H1 (cell line): ENCODE measurements at regions not wholly inside any gene's neighbourhood (a gene's known extent, or its start where the extent isn't known, plus 50 kb on each side); places are given as distances from the start of the nearest gene placed in this dataset.

ENCODE experiments used
- CTCF ChIA-PET: fragments of 300-600 bp; sonication (Branson Sonifier 250); formaldehyde crosslinking; loops from one replicate; lab custom pipeline; 2021; ENCODE audit not compliant: partially characterized antibody; lab: Charles Lee
- POLR2A ChIA-PET: fragments of 300-600 bp; sonication (Branson Sonifier 250); formaldehyde crosslinking; loops from one replicate; lab custom pipeline; 2021; ENCODE audit warnings: inconsistent platforms; ENCODE audit not compliant: partially characterized antibody; lab: Charles Lee
- DNase-seq, 2 experiments: peaks; one replicate each; pipeline versions ENCODE4 v3.0.0 to v3.0.0-alpha.2; 2010 to 2022; ENCODE audit warnings: low spot score in 2 of 2, low read depth in 1 of 2, mixed read lengths in 1 of 2
- FAIRE-seq: peaks from 2 replicates; lab custom pipeline; 2011; peaks lifted over from hg19 to GRCh38; lab: Jason Lieb, UNC
- H2AFZ ChIP-seq: 2 replicates; pipeline ENCODE4 v1.8.1; 2012; ENCODE audit warnings: low read length, inconsistent platforms
- H2AK5ac ChIP-seq: 2 replicates; pipeline ENCODE4 v1.6.1; 2013; ENCODE audit warnings: low read depth, low read length
- H2BK120ac ChIP-seq: replicated peaks from 2 replicates; pipeline ENCODE3; 2013; ENCODE audit warnings: low read depth, low read length, inconsistent platforms
- H2BK12ac ChIP-seq: 2 replicates; pipeline ENCODE4 v1.6.1; 2013; ENCODE audit warnings: low read depth, low read length
- H2BK15ac ChIP-seq: 2 replicates; pipeline ENCODE4 v1.6.1; 2013; ENCODE audit warnings: low read length
- H2BK20ac ChIP-seq: 2 replicates; pipeline ENCODE4 v1.6.1; 2013; ENCODE audit warnings: low read length
- H2BK5ac ChIP-seq: 2 replicates; pipeline ENCODE4 v1.6.1; 2013; ENCODE audit warnings: low read depth, low read length
- H3K14ac ChIP-seq: 2 replicates; pipeline ENCODE4 v1.6.1; 2013; ENCODE audit warnings: inconsistent platforms; ENCODE audit not compliant: insufficient read length
- H3K18ac ChIP-seq: 2 replicates; pipeline ENCODE4 v1.6.1; 2013; ENCODE audit warnings: low read length; ENCODE audit errors: extremely low read depth
- H3K23ac ChIP-seq: 2 replicates; pipeline ENCODE4 v1.6.1; 2013; ENCODE audit warnings: inconsistent platforms; ENCODE audit not compliant: insufficient read length
- H3K23me2 ChIP-seq: 2 replicates; pipeline ENCODE4 v1.6.1; 2013; ENCODE audit warnings: low read depth, low read length
- H3K27ac ChIP-seq: 2 replicates; pipeline ENCODE4 v1.6.1; 2011; ENCODE audit warnings: low read depth, low read length, inconsistent platforms
- H3K27me3 ChIP-seq, 4 experiments: replicated peaks in 1 of 4; 1 replicate in 1 of 4; 2 replicates in 3 of 4; pipeline versions ENCODE4 v1.6.1 to v1.8.1; 2011 to 2013; ENCODE audit warnings: low read length in 3 of 4, mild to moderate bottlenecking in 3 of 4, inconsistent platforms in 2 of 4, mixed read lengths in 2 of 4, moderate library complexity in 1 of 4; ENCODE audit not compliant: control insufficient read depth in 3 of 4, insufficient read depth in 3 of 4; ENCODE audit errors: extremely low read depth in 1 of 4
- H3K36me3 ChIP-seq, 4 experiments: 2 replicates each; pipeline versions ENCODE4 v1.6.1 to v1.8.1; 2011 to 2013; ENCODE audit warnings: mild to moderate bottlenecking in 4 of 4, low read length in 3 of 4, moderate library complexity in 2 of 4, control low read depth in 1 of 4, inconsistent platforms in 1 of 4; ENCODE audit not compliant: insufficient read depth in 4 of 4, control insufficient read depth in 2 of 4
- H3K4ac ChIP-seq: replicated peaks from 2 replicates; pipeline ENCODE3; 2013; ENCODE audit warnings: low read length, low read depth, mixed read lengths, inconsistent platforms; ENCODE audit not compliant: insufficient read length
- H3K4me1 ChIP-seq, 4 experiments: replicated peaks in 1 of 4; 1 replicate in 1 of 4; 2 replicates in 3 of 4; pipeline versions ENCODE4 v1.6.1 to v1.8.1; 2011 to 2013; ENCODE audit warnings: low read length in 3 of 4, inconsistent platforms in 2 of 4, mixed read lengths in 1 of 4; ENCODE audit not compliant: insufficient read depth in 4 of 4, control insufficient read depth in 3 of 4
- H3K4me2 ChIP-seq, 2 experiments: 2 replicates each; pipeline versions ENCODE4 v1.6.1 to v1.8.1; 2011 to 2013; ENCODE audit warnings: low read depth in 2 of 2, low read length in 2 of 2, control low read depth in 1 of 2, inconsistent platforms in 1 of 2, mild to moderate bottlenecking in 1 of 2; ENCODE audit not compliant: insufficient read depth in 1 of 2
- H3K4me3 ChIP-seq, 4 experiments: fragments of 200-600, 300-600 bp in 1 of 4; sonication (generic), shearing (Covaris generic), sonication (Bioruptor Twin) in 1 of 4; 2 replicates each; pipeline versions ENCODE4 v1.5.1 to v1.8.1; 2011 to 2016; ENCODE audit warnings: low read length in 4 of 4, low read depth in 3 of 4, control low read depth in 2 of 4, inconsistent platforms in 2 of 4, mild to moderate bottlenecking in 2 of 4, mixed read lengths in 1 of 4, moderate library complexity in 1 of 4; ENCODE audit not compliant: insufficient read depth in 2 of 4; ENCODE audit errors: extremely low read depth in 1 of 4
- H3K56ac ChIP-seq: replicated peaks from 2 replicates; pipeline ENCODE3; 2013; ENCODE audit warnings: low read depth, mild to moderate bottlenecking, mixed read lengths, low read length, inconsistent platforms; ENCODE audit not compliant: insufficient read length
- H3K79me1 ChIP-seq: 2 replicates; pipeline ENCODE4 v1.6.1; 2013; ENCODE audit warnings: low read depth, low read length, control low read depth
- H3K79me2 ChIP-seq, 2 experiments: 2 replicates each; pipeline versions ENCODE4 v1.6.1 to v1.8.1; 2012 to 2013; ENCODE audit warnings: low read length in 2 of 2, mild to moderate bottlenecking in 2 of 2, inconsistent platforms in 1 of 2; ENCODE audit not compliant: insufficient read depth in 2 of 2, control insufficient read depth in 1 of 2
- H3K9ac ChIP-seq, 4 experiments: replicated peaks in 1 of 4; 1 replicate in 1 of 4; 2 replicates in 3 of 4; pipeline versions ENCODE4 v1.6.1 to v1.8.1; 2011 to 2013; ENCODE audit warnings: low read depth in 3 of 4, low read length in 3 of 4, control low read depth in 2 of 4, mild to moderate bottlenecking in 2 of 4, moderate library complexity in 2 of 4, inconsistent platforms in 1 of 4; ENCODE audit errors: extremely low read depth in 1 of 4
- H3K9me3 ChIP-seq, 2 experiments: 2 replicates each; pipeline versions ENCODE4 v1.6.1 to v1.8.1; 2012 to 2013; ENCODE audit warnings: mild to moderate bottlenecking in 2 of 2, moderate library complexity in 2 of 2, control low read depth in 1 of 2, inconsistent platforms in 1 of 2, low read depth in 1 of 2, low read length in 1 of 2, mixed read lengths in 1 of 2; ENCODE audit not compliant: insufficient read depth in 2 of 2
- H4K20me1 ChIP-seq, 2 experiments: replicated peaks in 1 of 2; 2 replicates each; pipeline versions ENCODE3 to v1.8.1; 2011 to 2013; ENCODE audit warnings: inconsistent platforms in 2 of 2, low read length in 2 of 2, mild to moderate bottlenecking in 1 of 2; ENCODE audit not compliant: insufficient read depth in 2 of 2, control insufficient read depth in 1 of 2
- H4K5ac ChIP-seq: 2 replicates; pipeline ENCODE4 v1.6.1; 2013; ENCODE audit warnings: low read length, low read depth, mixed read lengths, inconsistent platforms; ENCODE audit not compliant: insufficient read length
- H4K8ac ChIP-seq: 2 replicates; pipeline ENCODE4 v1.8.0; 2013; ENCODE audit warnings: mild to moderate bottlenecking, moderate library complexity, low read length, inconsistent platforms; ENCODE audit not compliant: insufficient read depth; ENCODE audit errors: extremely low read depth
- H4K91ac ChIP-seq: replicated peaks from 2 replicates; pipeline ENCODE3; 2013; ENCODE audit warnings: low read length, mixed read lengths, inconsistent platforms; ENCODE audit not compliant: insufficient read length
- ASH2L ChIP-seq: fragments of 200-600, 300-600 bp; sonication (generic); IDR thresholded peaks from one replicate; pipeline ENCODE4 v1.7.1; 2017; ENCODE audit warnings: low read length
- CTBP2 ChIP-seq: IDR thresholded peaks from 2 replicates; pipeline ENCODE4 v1.7.0; 2011; ENCODE audit warnings: borderline replicate concordance, mild to moderate bottlenecking, moderate library complexity, mixed read lengths, low read length; ENCODE audit not compliant: insufficient read depth, insufficient read length
- EP300 ChIP-seq, 2 experiments: IDR thresholded peaks; 1 replicate in 1 of 2; 2 replicates in 1 of 2; pipeline ENCODE4 v1.6.1; 2011 to 2012; ENCODE audit warnings: low read depth in 2 of 2, low read length in 2 of 2, mild to moderate bottlenecking in 2 of 2, borderline replicate concordance in 1 of 2, inconsistent platforms in 1 of 2, moderate library complexity in 1 of 2
- EZH2 ChIP-seq: fragments of 200-600 bp; sonication (generic); IDR thresholded peaks from 2 replicates; pipeline ENCODE4 v1.7.1; 2012; ENCODE audit warnings: low read depth, mild to moderate bottlenecking, moderate library complexity, low read length, inconsistent platforms; ENCODE audit not compliant: severe bottlenecking
- KDM4A ChIP-seq: IDR thresholded peaks from one replicate; pipeline ENCODE4 v1.7.1; 2012; ENCODE audit warnings: low read depth, mild to moderate bottlenecking, moderate library complexity, low read length, inconsistent platforms; ENCODE audit not compliant: severe bottlenecking
- MAFK ChIP-seq: IDR thresholded peaks from 2 replicates; pipeline ENCODE4 v1.6.1; 2012; ENCODE audit warnings: low read depth, mild to moderate bottlenecking, improper control_type of control experiment, low read length
- POLR2AphosphoS5 ChIP-seq: IDR thresholded peaks from 2 replicates; pipeline ENCODE4 v1.6.1; 2011; ENCODE audit warnings: low read depth, low read length
- SIN3A ChIP-seq, 2 experiments: IDR thresholded peaks in 1 of 2; conservative IDR thresholded peaks in 1 of 2; 2 replicates each; pipeline ENCODE4 v1.6.1; 2011 to 2012; ENCODE audit warnings: low read length in 2 of 2, improper control_type of control experiment in 1 of 2, low read depth in 1 of 2, mild to moderate bottlenecking in 1 of 2
- SIX5 ChIP-seq: IDR thresholded peaks from 2 replicates; pipeline ENCODE4 v1.6.1; 2011; ENCODE audit warnings: mild to moderate bottlenecking, low read depth, low read length
- WGBS, 2 experiments: shearing (Covaris generic) in 1 of 2; methylation state at CpG; one replicate each; pipeline versions ENCODE4 v1.1.6 to v1.1.7; 2013 to 2015; ENCODE audit warnings: low lambda C conversion rate in 2 of 2, mixed read lengths in 2 of 2, inconsistent platforms in 1 of 2, low coverage in 1 of 2, missing lambda C conversion rate in 1 of 2; ENCODE audit not compliant: insufficient replicate concordance in 2 of 2, insufficient coverage in 1 of 2, insufficient read length in 1 of 2; ENCODE audit errors: extremely low coverage in 1 of 2, missing lambda C conversion rate in 1 of 2; 5-methylcytosine and 5-hydroxymethylcytosine counted together
- TF ChIP-seq, protein P1 (sequence below): IDR thresholded peaks from 2 replicates; pipeline ENCODE4 v1.6.1; 2012; ENCODE audit warnings: inconsistent platforms
- TF ChIP-seq, protein P2 (sequence below): IDR thresholded peaks from 2 replicates; pipeline ENCODE4 v1.6.1; 2011; ENCODE audit warnings: low read length, improper control_type of control experiment

DNA sequence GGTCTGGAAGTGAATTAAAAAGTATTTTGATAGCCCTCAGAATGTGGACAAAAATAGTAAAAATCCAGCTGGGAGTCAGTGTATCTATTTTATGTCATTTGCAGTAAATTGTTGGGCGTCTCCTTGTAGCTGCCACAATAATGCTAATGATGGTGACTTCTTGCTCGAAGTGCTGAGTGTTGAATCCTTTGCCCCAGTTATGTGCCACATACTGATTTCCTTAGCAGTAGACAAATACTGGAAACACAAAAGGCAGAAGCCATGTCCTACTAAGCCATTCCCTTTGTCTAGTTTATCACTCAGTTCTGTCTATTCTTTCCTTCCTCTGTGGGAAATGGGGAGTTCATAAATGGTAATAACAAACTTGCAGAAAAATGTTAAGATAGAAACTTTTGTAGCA is 70.7 kb upstream of the CXADR start:
- no peak overlapping the region for H2AFZ ChIP-seq
- WGBS, 2 experiments, result 77% methylated on average over 2 of the region's 2 CpGs; no CpG with 5 or more reads in 1 of the 2 experiments
- FAIRE-seq (no peak), DNase-seq (no peak)
- no peaks in the 10 kb centered on the region for H3K9me3 ChIP-seq
- no peaks in the 10 kb centered on the region for H3K79me1 ChIP-seq
- no peak overlapping the region for H2AK5ac ChIP-seq
- H3K4me1 ChIP-seq, result peaks cover 0 to 8% (median 4%) of the 10 kb centered on the region in 4 experiments; a peak in 3 of 7 replicates
- no peak overlapping the region for H2BK12ac ChIP-seq
- H3K4me3 ChIP-seq, result no peak overlapping the region
- H3K9ac ChIP-seq, result no peak overlapping the region
- no peak overlapping the region for H2BK5ac ChIP-seq
- H3K56ac ChIP-seq, result no peak overlapping the region
- no peak overlapping the region for H4K91ac ChIP-seq
- H3K27ac ChIP-seq, result no peak overlapping the region
- H2BK15ac ChIP-seq, result no peak overlapping the region
- no peak overlapping the region for H4K8ac ChIP-seq
- H4K5ac ChIP-seq, result no peak overlapping the region
- no peak overlapping the region for H3K4ac ChIP-seq
- H3K79me2 ChIP-seq, result no peaks in the 10 kb centered on the region
- no peaks in the 10 kb centered on the region for H4K20me1 ChIP-seq
- no peak overlapping the region for H2BK120ac ChIP-seq
- H2BK20ac ChIP-seq, result no peak overlapping the region
- CTCF ChIA-PET, result no interaction called here
- H3K27me3 ChIP-seq, result no peaks in the 10 kb centered on the region
- no peak overlapping the region for H3K18ac ChIP-seq
- POLR2A ChIA-PET, result no interaction called here
- no peaks in the 10 kb centered on the region for H3K36me3 ChIP-seq
- no peak overlapping the region for H3K4me2 ChIP-seq
- H3K23ac ChIP-seq, result no peak overlapping the region
- no peaks in the 10 kb centered on the region; the same call in 1 of the 2 replicates for H3K23me2 ChIP-seq
- H3K14ac ChIP-seq, result no peak overlapping the region
- TF ChIP-seq POLR2AphosphoS5, result no peak
- TF ChIP-seq MAFK, result no peak
- TF ChIP-seq, protein P1, sequence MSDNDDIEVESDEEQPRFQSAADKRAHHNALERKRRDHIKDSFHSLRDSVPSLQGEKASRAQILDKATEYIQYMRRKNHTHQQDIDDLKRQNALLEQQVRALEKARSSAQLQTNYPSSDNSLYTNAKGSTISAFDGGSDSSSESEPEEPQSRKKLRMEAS, result no peak
- TF ChIP-seq EZH2, result no peak
- TF ChIP-seq, protein P2, sequence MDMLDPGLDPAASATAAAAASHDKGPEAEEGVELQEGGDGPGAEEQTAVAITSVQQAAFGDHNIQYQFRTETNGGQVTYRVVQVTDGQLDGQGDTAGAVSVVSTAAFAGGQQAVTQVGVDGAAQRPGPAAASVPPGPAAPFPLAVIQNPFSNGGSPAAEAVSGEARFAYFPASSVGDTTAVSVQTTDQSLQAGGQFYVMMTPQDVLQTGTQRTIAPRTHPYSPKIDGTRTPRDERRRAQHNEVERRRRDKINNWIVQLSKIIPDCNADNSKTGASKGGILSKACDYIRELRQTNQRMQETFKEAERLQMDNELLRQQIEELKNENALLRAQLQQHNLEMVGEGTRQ, result no peak
- TF ChIP-seq CTBP2, result no peak
- TF ChIP-seq ASH2L, result no peak
- TF ChIP-seq SIN3A (conservative IDR thresholded peaks at IDR 0.05 in 1 of 2, IDR thresholded peaks at IDR 0.05 in 1 of 2; ENCODE audit: low read depth in 1 of 2, low read length in 2 of 2), result no peak
- no peak for TF ChIP-seq KDM4A
- TF ChIP-seq SIX5, result no peak
- TF ChIP-seq EP300 (IDR thresholded peaks at IDR 0.05; ENCODE audit: borderline replicate concordance in 1 of 2, low read depth in 2 of 2, low read length in 2 of 2), result no peak
